Keratinocyte (primary cell): ENCODE measurements at regions not wholly inside any gene's neighbourhood (a gene's known extent, or its start where the extent isn't known, plus 50 kb on each side); places are given as distances from the start of the nearest gene placed in this dataset.

Experiments used
- EZH2 ChIP-seq: IDR thresholded peaks from one replicate; pipeline ENCODE4 v1.6.1; 2012; ENCODE audit warnings: inconsistent platforms, mild to moderate bottlenecking, low read length, moderate library complexity
- TF ChIP-seq, protein P1 (sequence below), 3 experiments: IDR thresholded peaks in 1 of 3; conservative IDR thresholded peaks in 1 of 3; optimal IDR thresholded peaks in 1 of 3; 2 replicates in 2 of 3; 3 replicates in 1 of 3; pipeline versions ENCODE3 to v1.5.1; 2011; ENCODE audit warnings: low read length in 3 of 3, mild to moderate bottlenecking in 3 of 3, moderate library complexity in 2 of 3, control low read depth in 1 of 3, inconsistent platforms in 1 of 3; ENCODE audit not compliant: insufficient read depth in 2 of 3; ENCODE audit errors: extremely low read depth in 1 of 3

DNA sequence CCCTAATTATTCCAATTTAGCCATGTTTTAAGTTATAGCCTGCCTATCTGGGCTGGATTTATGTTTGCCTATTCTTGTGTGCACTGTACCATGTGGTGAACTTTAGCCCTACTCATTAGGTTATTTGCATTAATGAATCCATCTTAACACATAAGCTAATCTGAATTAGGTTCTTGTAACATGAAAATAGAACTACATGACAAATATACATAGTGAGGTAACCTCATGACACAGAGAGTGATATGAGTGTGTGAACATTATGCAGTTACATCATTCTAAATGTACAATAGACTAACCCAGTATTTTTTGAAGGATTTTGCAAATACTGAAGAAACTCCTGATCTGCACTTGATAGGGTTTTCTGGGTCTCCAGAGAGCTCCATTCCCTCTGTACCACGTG lies 733.7 kb upstream of the CITED2 start:
- TF ChIP-seq, protein P1, sequence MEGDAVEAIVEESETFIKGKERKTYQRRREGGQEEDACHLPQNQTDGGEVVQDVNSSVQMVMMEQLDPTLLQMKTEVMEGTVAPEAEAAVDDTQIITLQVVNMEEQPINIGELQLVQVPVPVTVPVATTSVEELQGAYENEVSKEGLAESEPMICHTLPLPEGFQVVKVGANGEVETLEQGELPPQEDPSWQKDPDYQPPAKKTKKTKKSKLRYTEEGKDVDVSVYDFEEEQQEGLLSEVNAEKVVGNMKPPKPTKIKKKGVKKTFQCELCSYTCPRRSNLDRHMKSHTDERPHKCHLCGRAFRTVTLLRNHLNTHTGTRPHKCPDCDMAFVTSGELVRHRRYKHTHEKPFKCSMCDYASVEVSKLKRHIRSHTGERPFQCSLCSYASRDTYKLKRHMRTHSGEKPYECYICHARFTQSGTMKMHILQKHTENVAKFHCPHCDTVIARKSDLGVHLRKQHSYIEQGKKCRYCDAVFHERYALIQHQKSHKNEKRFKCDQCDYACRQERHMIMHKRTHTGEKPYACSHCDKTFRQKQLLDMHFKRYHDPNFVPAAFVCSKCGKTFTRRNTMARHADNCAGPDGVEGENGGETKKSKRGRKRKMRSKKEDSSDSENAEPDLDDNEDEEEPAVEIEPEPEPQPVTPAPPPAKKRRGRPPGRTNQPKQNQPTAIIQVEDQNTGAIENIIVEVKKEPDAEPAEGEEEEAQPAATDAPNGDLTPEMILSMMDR (optimal IDR thresholded peaks at IDR 0.05 in 1 of 3, IDR thresholded peaks at IDR 0.05 in 1 of 3, conservative IDR thresholded peaks at IDR 0.05 in 1 of 3; ENCODE audit: extremely low read depth in 1 of 3, insufficient read depth in 2 of 3, low read length in 3 of 3): no peak
- no peak for TF ChIP-seq EZH2
